Mammary epithelial cell (primary cell): ENCODE measurements at regions not wholly inside any gene's neighbourhood (a gene's known extent, or its start where the extent isn't known, plus 50 kb on each side); places are given as distances from the start of the nearest gene placed in this dataset.

Experiments used
- CTCF ChIP-seq, 2 donors: IDR thresholded peaks in 1 of 2; conservative IDR thresholded peaks in 1 of 2; 2 replicates each; pipeline ENCODE4 v1.5.1; 2011 to 2012; ENCODE audit warnings: inconsistent platforms in 2 of 2, low read length in 2 of 2, mild to moderate bottlenecking in 2 of 2, control low read depth in 1 of 2, low read depth in 1 of 2; ENCODE audit not compliant: insufficient read depth in 1 of 2; ENCODE audit errors: extremely low read depth in 1 of 2
- EZH2 ChIP-seq: IDR thresholded peaks from 2 replicates; pipeline ENCODE4 v1.6.1; 2012; ENCODE audit warnings: low read length, inconsistent platforms, borderline replicate concordance

GRCh38 chr2:128425216-128425615 is 106.5 kb upstream of the HS6ST1 start:
- TF ChIP-seq EZH2 (no peak), CTCF (conservative IDR thresholded peaks at IDR 0.05 in 1 of 2, IDR thresholded peaks at IDR 0.05 in 1 of 2; ENCODE audit: extremely low read depth in 1 of 2, insufficient read depth in 1 of 2, low read depth in 1 of 2, low read length in 2 of 2) (no peak)
